Activated T-helper 9 cell treated with anti-CD3 and anti-CD28 coated beads, Interleukin-2, amount 50 U/mL, for 16 hours (primary cell): ENCODE measurements at regions not wholly inside any gene's neighbourhood (a gene's known extent, or its start where the extent isn't known, plus 50 kb on each side); places are given as distances from the start of the nearest gene placed in this dataset.
"Not testable (repeated sequence)": the region's sequence is repeated elsewhere in the genome, so short reads cannot be mapped to it uniquely, and the experiment has no call there.

Source experiments
- DNase-seq: peaks from one replicate; pipeline ENCODE4 v3.0.0-alpha.2; 2020; ENCODE audit warnings: low read depth

DNA sequence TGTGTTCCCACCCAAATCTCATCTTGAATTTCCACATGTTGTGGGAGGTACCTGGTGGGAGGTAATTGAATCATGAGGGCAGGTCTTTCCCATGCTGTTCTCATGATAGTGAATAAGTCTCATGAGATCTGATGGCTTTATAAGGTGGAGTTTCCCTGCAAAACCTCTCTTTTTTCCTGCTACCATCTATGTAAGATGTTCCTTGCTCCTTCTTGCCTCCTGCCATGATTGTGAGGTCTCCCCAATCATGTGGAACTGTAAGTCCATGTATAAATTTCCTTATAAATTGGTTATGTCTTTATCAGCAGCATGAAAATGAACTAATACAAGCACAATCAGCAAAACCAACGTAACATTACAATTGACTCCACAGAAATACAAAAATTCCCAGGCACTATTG is 814.8 kb upstream of the CITED2 start:
- not testable (repeated sequence) for DNase-seq

DNA sequence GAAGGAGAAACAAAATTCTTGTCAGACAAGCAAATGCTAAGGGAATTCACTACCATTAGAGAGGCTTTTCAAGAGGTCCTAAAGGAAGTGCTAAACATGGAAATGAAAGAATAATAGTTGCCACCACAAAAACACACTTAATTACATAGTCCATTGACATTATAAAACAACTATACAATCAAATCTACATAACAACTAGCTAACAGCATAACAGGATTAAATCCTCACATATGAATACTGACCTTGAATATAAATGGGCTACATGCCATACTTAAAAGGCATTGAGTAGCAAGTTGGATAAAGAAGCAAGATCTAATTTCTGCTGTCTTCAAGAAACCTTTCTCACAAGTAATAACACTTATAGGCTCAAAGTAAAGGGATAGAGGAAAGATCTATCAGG is 811.5 kb upstream of the CITED2 start:
- DNase-seq = no peak

DNA sequence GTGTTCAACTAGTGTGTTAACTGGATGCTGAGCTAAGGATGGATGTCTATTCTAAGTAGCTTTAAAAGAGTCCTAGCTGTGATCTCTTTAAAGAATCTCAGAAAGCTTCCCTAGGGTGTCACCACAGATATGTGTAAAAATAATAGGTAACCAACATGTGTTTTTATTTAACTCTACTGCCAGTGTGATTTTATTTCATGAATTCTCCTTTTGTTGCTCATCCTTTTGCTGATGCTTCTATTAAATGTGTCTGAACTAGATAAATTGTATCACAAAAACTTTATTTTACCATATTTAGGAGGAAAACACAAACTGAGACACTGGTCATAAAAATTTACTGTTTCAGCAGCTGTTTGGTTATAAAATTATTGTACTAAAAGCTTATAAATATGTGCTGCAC is 809.4 kb upstream of the CITED2 start:
- no peak for DNase-seq

DNA sequence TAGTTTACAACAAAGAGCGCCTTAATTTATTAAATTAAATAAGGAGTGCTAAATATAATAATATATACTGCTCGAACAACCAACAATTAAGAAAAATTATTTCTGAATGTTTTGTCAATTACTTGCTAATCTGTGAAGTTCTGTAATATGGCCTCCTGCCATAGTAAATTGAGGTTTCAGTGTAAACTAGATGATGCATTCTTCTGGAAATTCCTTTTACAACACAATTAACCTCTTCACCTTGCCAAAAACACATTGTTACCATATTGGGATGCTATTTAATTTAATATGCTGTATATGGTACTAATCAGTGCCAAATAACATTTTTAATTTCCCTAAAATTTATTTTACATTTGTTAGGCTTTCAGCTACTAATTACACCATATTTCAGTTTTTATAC is 808.4 kb upstream of the CITED2 start:
- no peak for DNase-seq

DNA sequence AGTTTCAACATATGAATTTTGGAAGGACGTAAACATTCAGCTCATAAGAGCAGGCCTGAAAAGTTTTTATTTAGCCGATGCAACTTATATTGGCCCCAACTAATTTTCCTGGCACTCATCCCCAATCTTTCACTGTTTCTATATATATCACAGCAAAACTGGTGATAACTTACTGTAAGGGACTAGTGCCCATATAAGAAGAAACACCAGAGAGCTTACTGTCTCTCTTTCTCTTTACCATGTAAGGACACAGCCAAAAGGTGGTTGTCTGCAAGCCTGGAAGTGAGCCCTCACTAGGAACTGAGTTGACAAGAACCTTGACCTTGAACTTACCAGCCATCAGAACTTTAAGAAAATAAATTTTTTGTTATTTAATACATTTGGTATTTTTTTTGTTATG is 807.4 kb upstream of the CITED2 start:
- no peak for DNase-seq

DNA sequence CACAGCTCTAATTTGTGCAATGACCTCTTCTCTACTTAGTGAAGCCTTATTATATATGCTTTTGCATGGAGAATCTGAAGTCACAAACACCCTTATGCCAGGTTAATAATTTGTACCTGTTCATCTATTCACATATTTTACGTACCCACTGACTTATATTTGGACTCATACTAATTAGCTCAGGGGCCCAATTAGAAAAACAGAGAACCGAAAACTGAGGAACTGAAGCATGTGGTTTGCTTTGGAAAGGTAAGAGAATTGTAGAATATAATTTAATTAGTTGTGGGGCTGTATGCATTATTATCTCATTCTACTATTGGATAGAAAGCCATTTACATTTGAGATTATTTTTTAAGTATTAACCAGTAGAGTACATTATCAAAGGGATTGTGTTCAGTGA is 805.9 kb upstream of the CITED2 start:
- DNase-seq = no peak

DNA sequence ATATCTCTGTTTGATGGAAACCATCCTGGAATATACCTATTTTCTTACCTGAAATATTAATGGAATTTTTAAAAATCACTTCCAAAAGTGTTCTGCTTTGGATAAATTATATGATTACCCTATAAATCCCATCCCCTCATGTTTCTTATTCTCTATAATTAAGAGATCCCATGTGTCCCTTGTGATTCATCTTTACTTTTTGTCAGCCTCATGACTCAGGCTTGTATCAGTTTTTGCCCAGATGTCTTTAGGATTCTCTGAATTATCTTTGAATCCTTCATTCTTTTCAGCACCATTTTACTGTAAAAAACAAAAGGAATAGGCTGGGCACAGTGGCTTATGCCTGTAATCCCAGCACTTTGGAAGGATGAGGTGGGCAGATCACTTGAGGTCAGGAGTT is 804.5 kb upstream of the CITED2 start:
- DNase-seq = no peak

DNA sequence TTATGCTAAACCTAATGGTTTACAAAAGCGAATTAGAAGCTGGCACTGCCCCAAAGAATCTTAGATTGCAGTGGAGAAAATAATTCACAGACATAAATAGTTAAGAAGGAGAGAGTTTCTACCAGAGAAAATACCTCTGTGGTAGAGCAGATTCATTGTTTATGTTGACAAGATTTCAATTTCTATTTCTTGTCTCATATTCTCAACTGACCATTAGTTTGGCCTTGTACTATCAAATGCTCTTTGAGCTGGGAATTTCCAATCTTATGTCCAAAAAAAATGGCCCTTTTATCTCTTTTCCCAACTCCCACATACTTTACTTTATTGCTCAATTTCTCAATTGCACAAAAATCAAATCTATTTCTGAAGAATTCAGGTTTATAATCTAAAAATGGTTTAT is 804.1 kb upstream of the CITED2 start:
- no peak for DNase-seq

DNA sequence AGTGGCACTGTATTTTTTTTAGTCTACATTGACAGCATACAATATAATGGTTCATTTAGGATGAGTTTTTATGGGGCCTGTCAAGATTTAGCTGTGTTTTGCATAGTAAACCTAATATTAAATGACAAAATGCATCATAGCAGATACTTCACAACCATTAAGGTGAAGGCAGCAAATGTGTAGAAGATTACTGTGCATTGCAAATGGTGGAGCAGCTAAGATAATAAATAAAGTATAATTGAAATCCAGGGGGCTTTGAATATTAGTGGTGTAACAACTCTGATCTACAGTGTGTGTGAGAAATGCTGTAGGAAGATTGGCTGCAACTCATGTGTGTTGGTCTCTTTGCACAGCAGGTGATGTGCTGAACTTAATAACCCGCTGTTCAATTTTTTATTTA is 801.9 kb upstream of the CITED2 start:
- DNase-seq = no peak

DNA sequence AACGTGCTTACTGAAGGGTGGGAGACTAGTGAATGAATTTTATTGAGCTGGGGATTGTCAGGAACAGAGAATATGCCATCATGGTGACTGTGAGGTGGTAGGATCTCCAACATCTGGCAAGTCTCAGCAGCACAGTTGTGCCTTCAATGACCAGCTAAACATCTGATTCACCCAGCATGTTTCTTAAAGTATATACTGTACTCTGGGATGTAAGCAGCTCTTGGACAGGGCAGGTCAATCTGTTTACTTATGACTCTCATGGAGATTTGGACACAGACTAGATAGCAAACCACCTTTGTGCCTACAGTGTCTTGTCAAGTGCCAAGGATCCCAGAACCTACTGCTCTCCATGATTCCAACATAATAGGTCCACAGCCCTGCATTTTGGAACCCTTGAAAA is 801.0 kb upstream of the CITED2 start:
- no peak for DNase-seq

DNA sequence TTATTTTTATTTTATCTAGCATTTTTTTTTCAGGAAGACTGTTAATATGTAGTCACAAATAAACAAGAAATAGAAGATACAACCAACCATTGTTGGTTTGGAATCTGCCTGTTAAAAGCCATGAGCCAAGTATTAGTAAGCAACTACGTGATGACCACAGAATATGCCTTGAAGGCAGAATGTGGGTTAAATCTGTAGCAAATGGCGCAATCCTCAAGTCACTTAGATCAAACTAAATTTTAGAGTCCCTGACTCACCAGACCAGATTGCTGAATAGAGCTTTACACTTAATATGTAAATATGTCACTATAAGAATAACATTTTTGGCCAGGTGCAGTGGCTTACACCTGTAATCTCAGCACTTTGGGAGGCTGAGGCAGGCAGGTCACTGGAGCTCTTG is 800.1 kb upstream of the CITED2 start:
- no peak for DNase-seq

DNA sequence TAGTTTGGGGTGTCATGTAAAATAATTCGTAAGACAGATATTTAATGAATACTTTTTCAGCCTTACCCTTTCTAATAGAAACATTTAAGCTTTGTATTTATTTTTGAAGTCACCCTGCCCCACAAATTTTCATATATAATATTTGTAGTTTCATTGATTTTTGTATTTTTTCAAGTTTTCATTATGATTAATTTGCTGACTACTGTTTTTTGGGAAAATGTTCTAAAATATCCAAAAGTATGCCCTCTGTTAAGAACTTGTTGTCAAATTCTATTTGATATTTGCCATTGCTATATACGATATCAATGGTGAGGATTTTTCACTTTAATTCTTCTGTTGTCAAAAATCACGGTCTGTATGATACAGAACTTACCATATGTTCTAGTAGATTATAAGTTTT is 793.9 kb upstream of the CITED2 start:
- DNase-seq = no peak

DNA sequence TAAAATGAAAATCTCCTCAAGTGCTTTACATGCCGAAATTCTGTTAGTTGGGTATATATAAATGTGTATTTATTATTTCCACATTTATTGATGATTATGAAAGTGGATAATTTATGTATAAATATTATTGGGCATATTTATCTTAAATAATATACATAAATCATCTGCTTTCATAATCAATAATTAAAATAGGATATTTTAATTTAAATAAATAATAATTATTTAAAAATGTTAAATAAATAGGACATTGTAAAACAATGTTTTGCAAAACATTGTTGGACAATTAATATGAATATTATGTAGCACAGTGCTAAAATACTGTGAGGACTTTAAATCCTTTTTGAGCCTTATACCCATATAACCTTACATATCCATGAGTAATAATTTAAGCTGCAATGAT is 786.5 kb upstream of the CITED2 start:
- no peak for DNase-seq

DNA sequence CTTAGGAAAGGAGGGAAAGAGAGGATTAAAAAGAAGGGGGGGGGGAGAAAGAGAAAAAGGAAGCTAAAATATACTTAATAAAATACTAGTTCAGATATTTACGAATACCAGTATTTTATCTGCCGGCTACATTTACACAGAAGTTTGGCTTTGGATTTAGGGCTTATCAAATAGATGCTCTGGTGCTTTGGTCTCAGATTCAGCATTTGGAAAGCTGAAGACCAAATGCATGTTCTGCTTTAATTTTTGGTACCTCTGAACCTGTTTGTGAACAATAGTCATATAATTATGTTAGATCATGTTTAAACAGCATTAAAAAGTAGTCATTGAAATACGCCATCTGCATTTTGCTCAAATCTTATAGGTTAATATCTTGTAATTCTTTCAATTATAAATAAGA is 786.0 kb upstream of the CITED2 start:
- DNase-seq = no peak

DNA sequence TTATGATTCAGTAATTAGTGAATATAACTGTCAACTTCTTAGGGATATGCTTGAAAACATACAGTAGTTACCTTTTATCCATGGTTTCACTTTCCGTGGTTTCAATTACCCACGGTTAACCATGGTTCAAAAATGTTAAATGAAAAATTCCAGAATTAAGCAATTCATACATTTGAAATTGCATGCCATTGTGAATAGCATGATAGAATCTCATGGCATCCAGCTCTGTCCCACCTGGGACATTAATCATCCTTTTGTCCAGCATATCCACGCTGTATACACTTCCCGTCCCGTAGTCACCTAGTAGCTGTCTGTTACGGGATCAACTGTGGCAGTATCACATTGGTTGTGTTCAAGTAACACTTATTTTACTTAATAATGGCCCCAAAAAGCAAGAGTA is 781.7 kb upstream of the CITED2 start:
- no peak for DNase-seq

DNA sequence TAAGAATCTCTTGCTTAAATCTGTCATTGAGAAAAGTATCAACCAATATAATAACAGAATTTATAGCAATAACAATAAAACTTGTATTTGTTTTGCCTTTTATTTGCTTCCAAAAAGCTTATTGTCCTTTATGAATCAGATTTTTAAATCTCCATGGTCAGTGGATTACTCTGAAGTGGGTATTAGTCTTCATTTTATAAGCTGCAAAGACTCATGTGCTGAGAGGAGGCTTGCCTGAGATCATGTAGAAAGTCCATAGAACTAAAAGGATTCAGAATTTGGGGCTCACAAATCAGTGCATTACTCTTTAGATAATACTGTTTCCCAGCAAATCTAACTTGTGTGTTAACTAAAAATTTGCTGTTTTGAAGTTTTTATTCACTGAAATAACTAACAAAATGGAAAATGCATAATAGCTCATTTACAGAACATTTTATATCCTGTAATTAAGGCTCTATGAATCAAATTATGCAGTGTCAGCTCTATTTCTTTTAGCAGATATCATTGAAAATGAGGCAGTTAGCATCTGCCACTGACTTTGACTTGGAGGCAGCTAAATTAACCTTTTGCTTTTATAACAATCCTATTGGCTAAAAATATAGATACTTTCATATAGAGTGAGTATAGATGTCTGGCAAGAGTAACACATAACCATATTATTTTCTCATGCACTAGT is 781.1 kb upstream of the CITED2 start:
- DNase-seq = no peak

DNA sequence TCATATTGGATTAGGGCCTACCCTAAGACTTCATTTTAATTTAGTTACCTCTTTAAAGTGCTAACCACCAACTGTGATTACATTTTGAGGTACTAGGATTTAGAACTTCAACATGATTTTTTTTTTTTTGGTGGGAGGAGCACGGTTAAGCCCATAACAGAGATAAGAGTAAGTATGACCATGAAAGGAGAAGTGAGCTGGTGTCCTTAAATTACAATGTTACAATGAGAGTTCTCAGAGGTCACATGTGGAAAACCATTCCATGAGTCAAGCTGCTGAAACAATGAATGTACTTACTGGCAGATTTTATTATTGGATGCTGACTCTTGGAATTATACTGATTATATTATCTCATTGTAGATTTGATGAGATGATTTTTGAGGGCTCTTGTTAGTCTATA is 779.3 kb upstream of the CITED2 start:
- DNase-seq = no peak

DNA sequence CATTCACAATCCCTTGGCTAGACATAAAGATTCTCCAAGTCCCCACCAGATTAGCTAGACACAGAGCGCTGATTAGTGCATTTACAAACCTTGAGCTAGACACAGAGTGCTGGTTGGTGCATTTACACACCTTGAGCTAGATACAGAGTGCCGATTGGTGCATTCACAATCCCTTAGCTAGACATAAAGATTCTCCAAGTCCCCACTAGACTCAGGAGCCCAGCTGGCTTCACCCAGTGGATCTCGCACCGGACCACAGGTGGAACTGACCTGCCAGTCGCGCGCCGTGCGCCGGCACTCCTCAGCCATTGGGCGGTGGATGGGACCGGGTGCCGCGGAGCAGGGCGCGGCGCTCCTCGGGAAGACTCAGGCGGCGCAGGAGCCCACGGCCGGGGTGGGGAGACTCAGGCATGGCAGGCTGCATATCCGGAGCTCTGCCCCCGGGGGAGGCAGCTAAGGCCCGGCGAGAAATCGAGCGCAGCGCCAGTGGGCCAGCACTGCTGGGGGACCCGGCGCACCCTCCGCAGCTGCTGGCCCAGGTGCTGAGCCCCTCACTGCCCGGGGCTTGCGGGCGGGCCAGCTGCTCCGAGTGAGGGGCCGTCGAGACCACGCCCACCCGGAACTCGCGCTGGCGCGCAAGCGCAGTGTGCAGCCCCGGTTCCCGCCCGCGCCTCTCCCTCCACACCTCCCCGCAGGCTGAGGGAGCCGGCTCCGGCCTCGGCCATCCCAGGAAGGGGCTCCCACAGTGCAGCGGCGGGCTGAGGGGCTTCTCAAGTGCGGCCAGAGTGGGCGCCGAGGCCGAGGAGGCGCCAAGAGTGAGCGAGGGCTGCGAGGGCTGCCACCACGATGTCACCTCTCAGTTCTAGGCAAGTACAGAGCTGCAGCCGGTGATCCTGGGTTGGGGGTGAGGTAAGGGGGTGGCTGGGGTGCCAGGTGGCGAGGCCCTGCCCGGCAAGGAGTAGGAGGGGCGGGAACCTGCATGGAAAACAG is 773.7 kb upstream of the CITED2 start:
- DNase-seq = not testable (repeated sequence)

DNA sequence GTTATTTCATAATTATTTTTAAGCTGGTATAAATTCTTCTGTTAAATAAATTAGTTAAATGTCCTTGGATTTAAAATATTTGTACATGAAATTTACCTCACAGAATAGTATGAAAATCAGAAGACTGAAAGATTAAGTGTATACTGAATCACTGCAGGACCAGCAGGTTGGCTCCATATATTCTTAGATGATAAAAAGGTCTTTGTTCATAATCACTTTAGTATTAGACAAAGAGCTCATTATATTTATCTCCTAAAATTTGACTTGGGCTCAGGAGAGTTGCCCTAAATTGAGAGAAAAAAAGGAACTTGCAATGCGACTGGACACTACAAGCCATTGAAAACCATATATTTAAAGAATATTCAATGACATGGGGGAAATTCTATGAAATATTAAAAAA is 766.4 kb upstream of the CITED2 start:
- no peak for DNase-seq

DNA sequence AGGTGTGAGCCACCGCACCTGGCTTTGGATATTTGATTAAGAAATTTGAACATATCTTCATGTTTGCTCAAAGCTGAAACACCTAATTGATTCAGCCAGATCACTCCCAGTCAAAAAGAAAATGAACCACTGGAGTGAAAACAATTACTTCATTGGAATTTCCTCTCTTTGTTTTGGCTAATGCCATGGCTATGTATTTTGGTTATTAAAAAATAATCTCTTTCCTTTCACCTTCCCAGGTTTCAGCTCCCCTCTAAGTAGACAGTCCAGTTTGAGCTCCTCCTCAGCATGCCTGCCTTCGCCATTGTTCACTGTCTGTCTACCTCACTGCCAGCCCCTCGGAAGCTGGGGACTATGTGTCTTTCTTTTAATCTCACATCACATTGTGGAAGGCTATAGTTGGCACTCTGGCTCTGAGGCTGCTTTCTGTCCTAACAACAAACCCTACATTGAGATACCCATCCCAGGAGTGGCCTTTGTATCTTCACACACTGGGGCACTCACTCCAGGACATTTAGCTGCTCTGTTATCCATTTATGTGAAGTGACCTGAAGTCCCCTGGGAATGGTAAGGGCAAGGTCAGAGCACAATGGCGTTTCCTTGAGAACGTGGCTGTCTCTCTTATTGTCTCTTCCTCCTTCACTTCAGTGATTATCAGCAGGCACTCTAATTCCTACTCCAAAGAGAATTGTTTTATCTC is 764.0 kb upstream of the CITED2 start:
- DNase-seq = no peak

DNA sequence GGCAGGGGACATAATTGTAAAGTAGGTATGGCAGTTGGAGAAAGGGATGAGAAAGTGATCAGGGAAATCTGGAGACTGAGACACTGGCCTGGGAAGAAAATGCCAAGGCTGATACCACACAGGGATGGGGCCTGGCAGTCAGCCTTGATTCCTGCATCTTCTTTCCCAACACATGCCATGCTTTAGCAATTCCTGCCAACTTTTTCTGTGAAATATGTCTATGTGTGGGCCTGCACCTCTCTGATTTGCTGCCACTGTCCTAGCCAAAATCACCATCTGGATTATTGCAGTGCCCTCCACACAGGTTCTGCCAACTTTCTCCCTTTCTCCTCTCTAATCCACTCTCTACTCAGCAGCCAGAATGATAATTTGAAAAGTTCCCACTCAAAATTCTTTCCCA is 759.8 kb upstream of the CITED2 start:
- DNase-seq = no peak

DNA sequence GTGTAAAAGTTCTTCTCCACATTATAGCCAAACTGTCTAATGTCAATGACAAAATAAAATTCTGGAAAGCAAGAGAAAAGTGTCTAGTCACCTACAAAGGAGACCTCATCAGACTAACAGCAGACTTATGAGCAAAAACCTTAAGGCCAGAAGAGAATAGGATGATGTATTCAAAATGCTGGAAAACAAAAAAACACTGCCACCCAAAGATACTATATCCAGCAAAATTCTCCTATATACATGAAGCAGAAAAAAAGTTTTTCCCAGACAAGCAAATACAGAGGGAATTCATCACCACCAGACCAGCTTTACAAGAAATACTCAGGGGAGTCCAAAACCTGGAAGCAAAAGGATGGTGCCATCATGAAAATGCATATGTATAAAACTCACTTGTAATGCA is 755.6 kb upstream of the CITED2 start:
- DNase-seq = no peak

DNA sequence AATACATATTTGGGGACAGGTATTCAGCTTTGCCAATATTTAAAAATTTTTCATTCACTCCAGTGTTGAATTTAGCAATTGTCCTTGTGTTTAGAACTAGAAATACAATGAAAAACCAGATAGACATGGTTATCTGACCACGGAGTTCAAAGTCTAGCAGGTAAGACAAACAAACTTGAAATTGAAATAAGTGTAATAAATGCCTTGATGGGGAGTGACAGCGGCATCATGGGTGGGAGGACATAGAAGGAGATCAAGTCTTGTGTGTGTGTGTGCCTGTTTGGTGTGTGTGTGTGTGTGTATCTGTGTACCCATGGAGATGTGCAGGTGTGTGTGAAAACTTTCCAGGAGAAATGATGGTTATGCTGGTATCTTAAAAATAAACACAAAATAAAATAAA is 750.0 kb upstream of the CITED2 start:
- no peak for DNase-seq
